ENCODE measurements at regions not wholly inside any gene's neighbourhood (a gene's known extent, or its start where the extent isn't known, plus 50 kb on each side); places are given as distances from the start of the nearest gene placed in this dataset.

DNA sequence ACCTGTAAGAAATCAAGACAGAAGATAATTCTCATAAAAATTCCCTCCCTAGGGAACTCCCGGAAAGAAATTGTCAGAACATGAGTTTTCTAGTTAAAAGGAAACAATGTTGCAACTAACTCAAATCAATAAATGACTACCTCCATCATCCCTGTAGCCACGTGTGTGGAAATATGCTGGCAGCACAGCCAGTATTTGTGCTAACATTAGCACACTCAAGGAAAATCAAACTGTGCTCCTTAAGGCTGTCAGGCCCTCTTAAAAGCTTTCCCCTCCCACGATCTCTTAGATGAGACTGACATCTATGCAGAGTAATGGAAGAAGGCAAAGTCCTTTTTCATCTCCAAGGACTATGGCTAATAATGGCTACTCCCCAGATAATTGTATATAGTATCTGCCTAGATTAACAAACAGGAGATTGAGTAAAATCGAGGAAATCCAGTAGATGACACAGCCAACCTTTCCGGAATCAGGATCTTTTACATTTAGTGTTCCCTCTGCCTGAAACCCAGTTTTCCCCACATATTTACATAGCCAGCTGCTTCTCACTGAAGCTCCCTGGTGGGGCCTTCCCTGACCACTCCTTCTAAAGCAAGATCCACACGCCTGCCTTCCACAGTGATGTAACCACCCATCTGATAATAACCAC is 50.9 kb upstream of the NR5A2 start:
- H3K4me1 Mint-ChIP-seq (ENCODE audit: low read depth) = no peaks in the 10 kb centered on the region
- POLR2A ChIA-PET = no interaction called here
- CTCF ChIA-PET = no interaction called here
- no peaks in the 10 kb centered on the region for H3K36me3 Mint-ChIP-seq (ENCODE audit: low read depth)
- TF ChIP-seq, protein P1, sequence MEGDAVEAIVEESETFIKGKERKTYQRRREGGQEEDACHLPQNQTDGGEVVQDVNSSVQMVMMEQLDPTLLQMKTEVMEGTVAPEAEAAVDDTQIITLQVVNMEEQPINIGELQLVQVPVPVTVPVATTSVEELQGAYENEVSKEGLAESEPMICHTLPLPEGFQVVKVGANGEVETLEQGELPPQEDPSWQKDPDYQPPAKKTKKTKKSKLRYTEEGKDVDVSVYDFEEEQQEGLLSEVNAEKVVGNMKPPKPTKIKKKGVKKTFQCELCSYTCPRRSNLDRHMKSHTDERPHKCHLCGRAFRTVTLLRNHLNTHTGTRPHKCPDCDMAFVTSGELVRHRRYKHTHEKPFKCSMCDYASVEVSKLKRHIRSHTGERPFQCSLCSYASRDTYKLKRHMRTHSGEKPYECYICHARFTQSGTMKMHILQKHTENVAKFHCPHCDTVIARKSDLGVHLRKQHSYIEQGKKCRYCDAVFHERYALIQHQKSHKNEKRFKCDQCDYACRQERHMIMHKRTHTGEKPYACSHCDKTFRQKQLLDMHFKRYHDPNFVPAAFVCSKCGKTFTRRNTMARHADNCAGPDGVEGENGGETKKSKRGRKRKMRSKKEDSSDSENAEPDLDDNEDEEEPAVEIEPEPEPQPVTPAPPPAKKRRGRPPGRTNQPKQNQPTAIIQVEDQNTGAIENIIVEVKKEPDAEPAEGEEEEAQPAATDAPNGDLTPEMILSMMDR (IDR thresholded peaks at IDR 0.05) = no peak
- ATAC-seq = no peak
- no peak overlapping the region for H3K27ac Mint-ChIP-seq
- no peak overlapping the region for H3K4me3 Mint-ChIP-seq
- H3K9me3 Mint-ChIP-seq = no peaks in the 10 kb centered on the region
- peaks cover 8% of the 10 kb centered on the region for H3K27me3 Mint-ChIP-seq
- DNase-seq = no peak
- intact Hi-C loops (cut with micrococcal nuclease) = no loop called here

Small RNA genes lying in the stretch of these regions (microRNA-seq; reads per million reads assigned to microRNA genes)
- gene MIR181A1 (ENCODE audit: borderline microRNAs expressed, borderline replicate concordance) (409 reads per million, percentile 83 among the genes with 10 or more reads in this experiment), gene MIR181B1 (ENCODE audit: borderline microRNAs expressed, borderline replicate concordance) (19.1 reads per million, percentile 45 among the genes with 10 or more reads in this experiment)

All from activated CD8-positive, alpha-beta T cell treated with anti-CD3 and anti-CD28 coated beads for 36 hours (primary cell).